Epithelial cell of esophagus (primary cell): ENCODE measurements at regions not wholly inside any gene's neighbourhood (a gene's known extent, or its start where the extent isn't known, plus 50 kb on each side); places are given as distances from the start of the nearest gene placed in this dataset.

Source experiments
- DNase-seq: peaks from one replicate; pipeline ENCODE4 v3.0.0; 2010; ENCODE audit warnings: low read depth
- H3K4me3 ChIP-seq: 2 replicates; pipeline ENCODE4 v1.5.1; 2011; ENCODE audit warnings: mild to moderate bottlenecking, low read length, control low read depth
- TF ChIP-seq, protein P1 (sequence below): IDR thresholded peaks from 2 replicates; pipeline ENCODE4 v1.5.1; 2011; ENCODE audit warnings: low read depth, mild to moderate bottlenecking, low read length, control low read depth, inconsistent platforms; ENCODE audit not compliant: insufficient read depth; ENCODE audit errors: missing control alignments

DNA sequence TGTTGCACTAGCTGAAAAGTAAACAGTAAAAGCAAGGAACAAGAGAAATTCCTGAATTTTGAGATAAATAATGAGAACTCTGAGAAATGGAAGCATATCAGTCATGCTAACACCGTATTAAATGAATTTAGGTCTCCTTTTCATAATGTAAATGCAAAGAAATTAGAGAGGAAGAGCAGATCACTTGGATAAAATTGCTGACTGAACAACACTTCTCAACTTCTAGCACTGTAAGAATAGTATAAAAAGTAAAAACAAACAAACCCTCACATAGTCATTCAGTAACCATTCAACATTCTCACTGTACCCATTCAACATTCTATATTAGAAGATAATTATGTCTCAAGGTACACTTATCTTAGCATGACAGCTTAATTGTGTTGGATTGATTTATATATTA lies 217.3 kb upstream of the LRFN5 start:
- TF ChIP-seq, protein P1, sequence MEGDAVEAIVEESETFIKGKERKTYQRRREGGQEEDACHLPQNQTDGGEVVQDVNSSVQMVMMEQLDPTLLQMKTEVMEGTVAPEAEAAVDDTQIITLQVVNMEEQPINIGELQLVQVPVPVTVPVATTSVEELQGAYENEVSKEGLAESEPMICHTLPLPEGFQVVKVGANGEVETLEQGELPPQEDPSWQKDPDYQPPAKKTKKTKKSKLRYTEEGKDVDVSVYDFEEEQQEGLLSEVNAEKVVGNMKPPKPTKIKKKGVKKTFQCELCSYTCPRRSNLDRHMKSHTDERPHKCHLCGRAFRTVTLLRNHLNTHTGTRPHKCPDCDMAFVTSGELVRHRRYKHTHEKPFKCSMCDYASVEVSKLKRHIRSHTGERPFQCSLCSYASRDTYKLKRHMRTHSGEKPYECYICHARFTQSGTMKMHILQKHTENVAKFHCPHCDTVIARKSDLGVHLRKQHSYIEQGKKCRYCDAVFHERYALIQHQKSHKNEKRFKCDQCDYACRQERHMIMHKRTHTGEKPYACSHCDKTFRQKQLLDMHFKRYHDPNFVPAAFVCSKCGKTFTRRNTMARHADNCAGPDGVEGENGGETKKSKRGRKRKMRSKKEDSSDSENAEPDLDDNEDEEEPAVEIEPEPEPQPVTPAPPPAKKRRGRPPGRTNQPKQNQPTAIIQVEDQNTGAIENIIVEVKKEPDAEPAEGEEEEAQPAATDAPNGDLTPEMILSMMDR: no peak
- H3K4me3 ChIP-seq: no peak overlapping the region

DNA sequence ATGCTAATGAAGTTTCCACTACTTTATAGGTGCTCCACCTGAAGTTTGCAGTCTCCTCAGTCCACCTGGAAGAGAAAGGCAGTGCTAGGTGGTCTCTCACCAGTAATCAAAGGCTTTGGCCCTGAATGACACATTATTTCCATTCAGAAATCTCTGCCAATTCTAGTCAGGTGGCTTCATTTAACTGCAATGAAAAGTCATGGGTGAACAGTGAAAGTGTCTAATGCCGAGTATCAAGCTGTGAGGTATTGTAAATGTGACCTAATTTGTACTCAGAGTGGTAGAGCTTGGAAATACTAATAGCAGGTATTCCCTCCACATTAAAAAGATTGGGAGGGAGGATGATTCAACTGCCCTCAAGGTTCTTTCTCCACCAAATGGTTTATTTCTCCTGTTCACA lies 220.9 kb upstream of the LRFN5 start:
- TF ChIP-seq, protein P1: no peak
- no peak overlapping the region for H3K4me3 ChIP-seq
- DNase-seq: no peak

More for the DNA sequence above, 217.3 kb upstream of the LRFN5 start:
- DNase-seq: no peak

DNA sequence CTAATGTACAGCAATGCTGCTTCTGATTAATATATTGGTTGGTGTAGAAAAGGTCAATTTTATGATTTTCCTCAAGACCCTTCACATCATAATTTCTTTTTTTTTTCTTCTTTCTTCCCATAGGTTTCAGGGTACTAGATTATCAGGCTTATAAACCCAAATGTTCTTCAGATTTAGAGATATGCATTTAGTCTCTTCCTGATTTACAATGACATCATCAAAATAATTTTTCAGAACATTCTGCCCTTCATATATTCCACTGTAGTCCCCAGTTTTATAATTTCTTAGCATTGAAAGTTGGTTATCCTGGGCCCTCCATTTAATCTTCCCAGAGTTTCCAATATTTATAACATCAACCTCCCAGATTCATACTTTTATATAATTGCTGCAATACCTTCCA lies 226.7 kb upstream of the LRFN5 start:
- DNase-seq: no peak
- H3K4me3 ChIP-seq: no peak overlapping the region
- TF ChIP-seq, protein P1: no peak

DNA sequence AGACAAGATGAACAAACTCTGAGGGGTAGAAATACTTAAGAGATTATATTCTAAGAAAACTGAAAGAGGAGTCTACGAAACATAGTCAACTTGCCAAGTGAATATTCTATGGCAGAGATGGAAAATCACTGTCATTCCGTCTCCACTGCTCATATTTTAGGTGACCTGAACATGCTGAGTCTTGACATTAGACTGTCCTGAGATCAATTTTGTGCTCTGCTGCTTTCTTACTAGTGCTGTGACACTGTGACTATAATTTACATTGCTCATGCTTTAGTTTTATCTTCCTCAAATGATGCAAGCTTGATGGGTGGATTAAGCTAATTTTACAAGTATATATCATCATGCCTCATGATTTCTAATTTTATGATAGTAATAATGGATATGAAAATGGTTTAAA lies 228.2 kb upstream of the LRFN5 start:
- TF ChIP-seq, protein P1: no peak
- DNase-seq: no peak
- H3K4me3 ChIP-seq: no peak overlapping the region

DNA sequence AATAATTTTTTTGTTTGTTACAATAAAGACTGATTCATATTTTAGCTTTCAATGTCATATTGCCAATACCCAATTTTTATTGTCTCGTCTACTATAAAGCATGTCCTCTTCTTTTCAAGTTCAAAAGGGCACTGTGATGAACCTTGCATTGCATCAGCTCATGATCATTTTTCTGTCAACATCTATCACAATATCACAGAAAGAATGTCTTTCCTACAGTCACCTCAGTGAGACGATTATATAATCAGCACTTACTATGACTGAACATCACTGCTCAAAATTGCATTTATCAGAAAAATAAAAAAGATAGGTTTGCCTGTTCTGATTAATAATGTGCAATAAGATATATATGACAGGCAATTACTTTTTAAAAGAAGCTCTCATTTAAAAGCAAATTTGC lies 228.7 kb upstream of the LRFN5 start:
- DNase-seq: no peak
- TF ChIP-seq, protein P1: no peak

DNA sequence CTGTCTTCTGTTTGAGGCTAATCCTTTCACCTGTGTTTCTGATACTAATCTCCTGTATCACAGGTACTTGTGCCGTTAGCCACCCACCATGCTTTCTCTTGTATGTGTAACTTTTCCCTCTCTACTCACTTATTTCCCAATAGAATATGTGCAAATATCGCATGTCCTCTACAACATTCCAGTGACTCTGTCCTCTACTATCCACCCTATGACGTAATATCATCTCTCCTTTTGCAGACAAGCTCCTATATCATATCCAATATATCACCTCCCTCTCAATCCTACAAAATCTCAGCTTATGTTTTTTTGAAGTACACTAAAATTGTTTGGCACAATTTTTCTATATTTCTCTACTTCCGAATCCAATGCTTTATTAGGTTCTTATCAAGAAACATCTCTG lies 232.6 kb upstream of the LRFN5 start:
- H3K4me3 ChIP-seq: no peak overlapping the region
- TF ChIP-seq, protein P1: no peak
- no peak for DNase-seq

More for the DNA sequence above, 228.7 kb upstream of the LRFN5 start:
- H3K4me3 ChIP-seq: no peak overlapping the region

DNA sequence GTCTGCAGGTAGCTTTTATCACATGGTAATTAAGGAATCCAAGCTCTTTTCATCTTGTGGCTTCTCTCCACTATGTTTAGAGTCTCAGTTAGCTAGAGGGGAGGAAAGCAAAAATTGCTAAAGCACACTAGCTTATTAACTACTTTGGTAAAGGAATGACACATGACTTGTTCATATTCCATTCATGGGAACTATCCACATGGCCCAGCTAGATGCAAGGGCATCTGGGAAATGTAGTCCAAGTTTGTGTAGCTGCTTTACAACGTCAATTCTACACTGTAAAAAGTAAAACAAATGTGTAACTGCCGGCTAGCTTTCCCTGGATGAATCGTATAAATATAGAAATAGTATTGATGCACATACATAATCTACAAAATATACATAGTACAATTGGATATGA lies 244.5 kb upstream of the LRFN5 start:
- peak; percentile 10 for DNase-seq
- TF ChIP-seq, protein P1: no peak
- H3K4me3 ChIP-seq: no peak overlapping the region
